LHCN-M2 (cell line): ENCODE measurements at regions not wholly inside any gene's neighbourhood (a gene's known extent, or its start where the extent isn't known, plus 50 kb on each side); places are given as distances from the start of the nearest gene placed in this dataset.
"Not testable (repeated sequence)": the region's sequence is repeated elsewhere in the genome, so short reads cannot be mapped to it uniquely, and the experiment has no call there.

ENCODE experiments used
- DNase-seq: peaks from one replicate; pipeline ENCODE4 v3.0.0-alpha.2; 2012; ENCODE audit warnings: low read depth

DNA sequence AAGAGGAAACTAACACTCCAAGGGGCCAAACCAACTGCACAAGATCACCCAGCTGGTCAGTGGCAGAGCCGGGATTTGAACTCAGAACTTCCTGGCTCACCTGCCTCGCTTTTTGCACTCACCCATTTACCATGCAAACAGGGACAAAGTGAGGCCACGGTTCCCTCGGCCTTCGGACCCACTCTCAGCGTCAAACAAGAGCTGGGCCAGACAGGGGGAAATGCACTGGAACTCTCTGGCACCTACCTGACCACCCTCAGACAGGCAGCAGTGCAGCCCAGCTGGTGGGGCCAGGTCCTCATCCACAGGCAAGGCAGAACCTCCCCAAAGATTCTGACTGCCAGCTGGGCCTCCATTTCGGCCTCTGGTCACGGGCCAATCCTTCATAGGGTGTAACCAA lies 93.7 kb upstream of the SRSF6 start:
- no peak for DNase-seq

- no peak for DNase-seq
Observed at GRCh38 chr20:43363506-43363905, 94.2 kb upstream of the SRSF6 start.

DNA sequence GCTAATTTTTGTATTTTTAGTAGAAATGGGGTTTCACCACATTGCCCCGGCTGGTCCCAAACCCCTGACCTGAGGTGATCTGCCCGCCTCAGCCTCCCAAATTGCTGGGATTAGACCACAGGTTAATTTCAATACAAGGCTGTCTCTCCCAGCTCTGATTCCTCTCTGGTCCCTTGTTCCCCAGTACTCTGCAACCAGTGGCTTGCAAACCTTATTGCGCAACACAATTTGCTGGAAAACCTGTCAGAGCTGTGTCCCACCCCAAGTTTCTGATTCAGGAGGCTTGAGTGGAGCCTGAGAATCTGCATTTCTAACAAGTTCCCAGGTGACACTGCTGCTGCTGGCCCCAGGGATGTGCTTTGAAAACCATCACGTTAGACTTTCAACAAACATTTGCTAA lies 96.2 kb upstream of the SRSF6 start:
- no peak for DNase-seq

- no peak for DNase-seq
Observed at GRCh38 chr20:43360016-43360415, 97.7 kb upstream of the SRSF6 start.

GRCh38 chr20:43358811-43359210 lies 98.9 kb upstream of the SRSF6 start:
- no peak for DNase-seq

- DNase-seq = no peak
Observed at GRCh38 chr20:43357352-43357751, 100.3 kb upstream of the SRSF6 start.

DNA sequence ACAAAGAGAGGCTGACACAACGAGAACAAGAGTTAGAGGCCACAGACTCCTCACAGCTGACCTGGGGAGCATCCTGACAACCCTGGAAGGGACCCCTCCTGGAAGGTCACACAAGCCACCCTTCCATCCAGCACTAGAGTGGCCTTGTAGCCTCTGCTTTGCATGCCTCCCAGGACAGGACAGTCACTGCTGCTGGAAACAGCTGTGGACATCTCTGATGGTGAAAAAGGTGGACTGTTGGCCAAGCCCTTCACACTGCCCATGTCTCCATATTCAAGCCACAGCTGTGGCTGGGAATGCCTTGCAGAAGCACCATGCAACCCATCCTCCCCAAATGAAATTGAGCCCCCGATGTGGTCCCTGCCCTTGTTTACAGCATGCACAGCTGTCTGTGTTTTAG lies 102.1 kb upstream of the SRSF6 start:
- DNase-seq = no peak

- DNase-seq = no peak
Observed at GRCh38 chr20:43352996-43353395, 104.7 kb upstream of the SRSF6 start.

DNA sequence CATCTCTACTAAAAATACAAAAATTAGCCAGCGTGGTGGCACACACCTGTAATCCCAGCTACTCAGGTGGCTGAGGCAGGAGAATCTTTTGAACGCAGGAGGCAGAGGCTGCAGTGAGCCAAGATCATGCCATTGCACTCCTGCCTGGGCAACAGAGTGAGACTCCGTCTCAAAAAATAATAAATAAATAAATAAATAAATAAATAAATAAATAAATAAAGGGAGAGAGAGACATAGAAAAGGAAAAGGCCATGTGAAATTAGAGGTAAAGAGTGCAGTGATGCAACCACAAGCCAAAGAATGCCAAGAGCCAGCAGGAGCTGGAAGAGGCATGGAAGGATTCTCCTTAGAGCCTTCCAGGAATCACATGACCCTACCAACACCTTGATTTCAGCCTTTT lies 107.0 kb upstream of the SRSF6 start:
- not testable (repeated sequence) for DNase-seq

- DNase-seq = no peak
Observed at GRCh38 chr20:43349841-43350240, 107.9 kb upstream of the SRSF6 start.

DNA sequence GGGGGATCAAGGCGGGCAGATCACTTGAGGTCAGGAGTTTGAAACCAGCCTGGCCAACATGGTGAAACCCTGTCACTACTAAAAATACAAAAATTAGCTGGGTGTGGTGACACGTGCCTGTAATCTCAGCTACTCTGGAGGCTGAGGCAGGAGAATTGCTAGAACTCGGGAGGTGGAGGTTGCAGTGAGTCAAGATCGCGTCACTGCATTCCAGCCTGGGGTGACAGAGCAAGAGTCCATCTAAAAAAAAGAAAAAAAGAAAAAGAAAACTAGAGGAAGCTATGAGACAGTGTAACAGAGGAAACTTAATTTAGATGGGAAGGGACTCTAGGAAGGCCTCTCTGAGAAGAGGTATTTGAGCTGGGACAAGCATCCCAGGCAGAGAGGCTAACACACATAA lies 109.9 kb upstream of the SRSF6 start:
- DNase-seq = not testable (repeated sequence)

GRCh38 chr20:43345676-43346075 lies 112.0 kb upstream of the SRSF6 start:
- DNase-seq = no peak

DNA sequence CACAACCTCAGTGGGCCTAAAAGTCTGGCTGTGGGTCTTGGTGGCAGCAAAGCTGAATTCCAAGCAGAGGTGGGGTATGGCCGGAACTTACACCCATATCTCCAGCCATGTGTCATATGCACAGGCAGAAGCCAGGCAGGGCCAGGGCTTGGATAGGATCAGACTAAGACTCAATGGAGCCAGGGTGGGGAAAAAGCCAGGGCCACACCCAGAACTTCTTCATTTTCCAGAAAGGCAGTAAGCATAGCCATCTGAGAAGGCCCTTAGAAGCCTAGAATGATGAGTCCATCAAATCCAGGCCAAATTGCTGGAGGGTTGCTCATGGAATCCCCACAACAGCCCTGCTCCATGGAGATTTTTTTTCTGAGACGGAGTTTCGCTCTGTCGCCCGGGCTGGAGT lies 116.2 kb upstream of the SRSF6 start:
- no peak for DNase-seq

GRCh38 chr20:43337036-43337435 lies 120.7 kb upstream of the SRSF6 start:
- no peak for DNase-seq

DNA sequence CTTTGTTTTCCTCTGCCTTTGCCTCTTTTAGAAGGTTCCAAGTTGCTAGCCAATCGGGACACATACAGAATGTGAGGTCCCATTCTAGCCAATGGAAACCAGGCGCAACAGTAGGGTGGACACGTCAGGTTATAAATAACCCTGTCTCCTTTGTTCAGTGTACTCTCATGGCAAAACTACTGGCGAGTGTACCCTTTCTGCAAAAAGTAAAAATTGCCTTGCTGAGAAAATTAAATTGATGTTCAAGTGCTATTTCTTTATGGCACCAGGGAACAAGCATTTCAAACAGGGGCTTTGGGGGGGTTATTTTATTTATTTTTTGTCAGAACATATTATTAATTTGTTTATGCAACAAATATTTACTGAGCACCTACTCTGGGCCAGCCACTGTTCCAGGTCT lies 123.6 kb upstream of the SRSF6 start:
- DNase-seq = no peak

DNA sequence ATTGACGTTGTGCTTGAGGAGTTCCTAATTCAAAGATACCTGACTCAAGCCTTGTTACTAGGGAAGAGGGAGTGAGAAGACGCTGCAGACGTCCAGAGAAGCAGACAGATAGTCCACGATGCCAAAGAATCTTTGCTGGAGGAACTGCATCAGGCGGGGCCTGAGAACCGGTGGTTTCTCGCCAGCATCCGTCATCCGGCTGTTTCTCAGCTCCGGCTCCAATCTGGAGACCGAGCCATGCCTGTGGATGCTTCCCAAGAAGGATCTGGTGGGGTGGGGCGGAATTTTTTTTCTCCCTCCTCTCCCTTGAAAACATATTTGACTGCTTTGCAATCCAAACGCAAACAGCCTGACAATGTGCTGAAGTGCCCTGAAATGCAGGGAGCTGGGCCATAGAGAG lies 125.8 kb upstream of the SRSF6 start:
- DNase-seq = no peak

GRCh38 chr20:43328697-43329096 lies 129.0 kb upstream of the SRSF6 start:
- no peak for DNase-seq

DNA sequence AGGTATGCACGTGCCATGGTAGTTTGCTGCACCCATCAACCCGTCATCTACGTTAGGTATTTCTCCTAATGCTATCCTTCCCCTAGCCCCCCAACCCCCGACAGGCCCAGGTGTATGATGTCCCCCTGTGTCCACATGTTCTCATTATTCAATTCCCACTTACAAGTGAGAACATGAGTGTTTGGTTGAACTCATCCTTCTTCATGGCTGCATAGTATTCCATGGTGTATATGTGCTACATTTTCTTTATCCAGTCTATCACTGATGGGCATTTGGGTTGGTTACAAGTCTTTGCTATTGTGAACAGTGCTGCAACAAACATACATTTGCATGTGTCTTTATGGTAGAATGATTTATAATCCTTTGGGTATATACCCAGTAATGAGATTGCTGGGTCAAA lies 130.5 kb upstream of the SRSF6 start:
- DNase-seq = not testable (repeated sequence)

GRCh38 chr20:43325926-43326325 lies 131.8 kb upstream of the SRSF6 start:
- DNase-seq = no peak

- DNase-seq = no peak
Observed at GRCh38 chr20:43323592-43323991, 133.9 kb upstream of the PTPRT start.

DNA sequence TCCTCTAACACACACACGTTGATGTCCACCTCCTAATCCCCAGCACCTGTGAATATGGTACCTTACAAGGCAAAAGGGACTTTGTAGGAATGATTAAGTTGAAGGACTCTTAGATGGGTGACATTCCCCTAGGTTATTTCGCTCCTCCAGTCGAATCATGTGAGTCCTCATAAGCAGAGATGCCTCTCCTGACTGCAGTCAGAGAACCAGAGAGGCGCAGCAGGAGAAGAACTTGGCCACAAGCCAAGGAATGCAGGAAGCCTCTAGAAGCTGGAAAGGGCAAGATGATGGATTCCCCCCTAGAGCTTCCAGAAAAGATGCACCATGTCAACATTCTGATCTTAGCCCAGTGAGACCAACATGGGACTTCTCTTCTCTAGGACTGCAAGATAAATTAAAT lies 133.1 kb upstream of the PTPRT start:
- no peak for DNase-seq

DNA sequence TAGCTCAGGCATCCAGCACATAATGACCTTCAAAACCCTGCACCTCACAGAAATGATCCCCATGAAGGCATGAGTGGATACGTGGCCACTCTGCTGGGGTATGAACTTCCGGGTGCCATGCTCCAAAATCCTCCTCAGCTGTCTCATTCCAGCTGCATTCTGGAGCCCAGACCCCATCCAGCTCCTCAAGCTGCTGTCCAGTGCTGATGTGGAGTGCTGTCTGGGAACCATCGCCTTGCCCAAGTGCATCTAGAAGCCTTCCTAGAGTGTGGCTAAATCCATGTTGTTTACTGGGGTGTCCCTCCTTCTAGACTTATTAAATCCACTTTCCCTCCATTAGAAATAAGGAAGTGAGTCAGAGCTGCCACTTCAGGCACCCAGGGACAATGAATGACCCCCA lies 130.8 kb upstream of the PTPRT start:
- DNase-seq = no peak

DNA sequence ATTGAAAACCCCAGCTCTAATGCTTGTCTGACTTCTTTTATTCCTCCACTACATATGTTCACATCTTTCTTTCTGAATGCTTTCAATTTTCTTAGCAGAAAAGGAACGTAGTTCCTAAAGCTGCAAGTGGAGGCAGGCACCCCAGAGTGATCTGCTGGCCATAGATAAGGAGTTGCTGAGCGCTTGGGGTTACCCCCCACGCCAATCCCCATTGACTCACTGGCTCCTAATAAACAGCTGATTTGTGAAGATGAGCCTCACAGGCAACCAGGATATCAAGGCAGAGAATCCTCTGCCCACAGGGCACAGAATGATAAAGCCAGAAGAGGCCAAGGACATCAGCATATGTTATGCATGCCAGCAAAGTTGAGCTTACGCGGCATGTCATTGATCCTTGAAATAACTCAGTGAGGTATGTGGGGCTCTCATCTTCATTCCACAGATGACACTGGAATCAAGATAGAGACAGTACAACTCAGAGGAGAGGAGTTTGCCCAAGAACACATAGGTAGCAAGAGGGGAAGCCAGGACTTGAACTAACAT lies 129.1 kb upstream of the PTPRT start:
- no peak for DNase-seq

GRCh38 chr20:43316271-43316670 lies 126.6 kb upstream of the PTPRT start:
- no peak for DNase-seq

DNA sequence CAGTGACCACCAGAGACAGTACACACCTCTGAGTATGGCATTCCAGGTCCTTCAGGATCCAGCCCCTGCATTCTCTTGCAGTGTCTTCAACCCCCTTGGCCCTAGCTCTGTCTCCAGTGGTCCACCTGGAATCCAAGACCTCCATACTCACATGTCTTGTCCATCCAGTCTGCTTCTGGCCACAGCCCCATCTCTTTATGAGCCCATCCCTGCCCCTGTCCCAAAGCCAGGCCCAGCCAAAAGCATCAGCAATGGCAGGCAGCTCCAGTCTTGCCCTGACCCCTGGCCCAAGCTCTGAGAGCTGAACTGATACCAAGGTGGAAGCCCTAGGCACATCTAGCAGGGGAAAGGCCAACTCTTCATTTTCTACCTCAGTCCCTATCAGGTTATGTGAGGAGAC lies 119.6 kb upstream of the PTPRT start:
- no peak for DNase-seq
